ENCODE measurements at regions not wholly inside any gene's neighbourhood (a gene's known extent, or its start where the extent isn't known, plus 50 kb on each side); places are given as distances from the start of the nearest gene placed in this dataset.
"Not testable (repeated sequence)": the region's sequence is repeated elsewhere in the genome, so short reads cannot be mapped to it uniquely, and the experiment has no call there.

- no peak for DNase-seq
Measured at GRCh38 chr12:111148005-111148404, 220.9 kb downstream of the PHETA1 start.

- no peak for DNase-seq
Measured at GRCh38 chr12:111143271-111143670, 222.9 kb upstream of the MYL2 start.

- DNase-seq = no peak
Measured at GRCh38 chr12:111141205-111141604, 220.8 kb upstream of the MYL2 start.

- DNase-seq = no peak
Measured at GRCh38 chr12:111138016-111138415, 217.6 kb upstream of the MYL2 start.

- no peak for DNase-seq
Measured at GRCh38 chr12:111135293-111135832, 215.0 kb upstream of the MYL2 start.

- DNase-seq = no peak
Measured at GRCh38 chr12:111130336-111130735, 210.0 kb upstream of the MYL2 start.

- no peak for DNase-seq
Measured at GRCh38 chr12:111129149-111129767, 208.9 kb upstream of the MYL2 start.

GRCh38 chr12:111126331-111126730 is 206.0 kb upstream of the MYL2 start:
- DNase-seq = no peak

- no peak for DNase-seq
Measured at GRCh38 chr12:111124183-111124582, 203.8 kb upstream of the MYL2 start.

GRCh38 chr12:111123390-111123789 is 203.0 kb upstream of the MYL2 start:
- no peak for DNase-seq

GRCh38 chr12:111122458-111122878 is 202.1 kb upstream of the MYL2 start:
- no peak for DNase-seq

- DNase-seq = no peak
Measured at GRCh38 chr12:111121840-111122239, 201.5 kb upstream of the MYL2 start.

- no peak for DNase-seq
Measured at GRCh38 chr12:111120578-111120977, 200.2 kb upstream of the MYL2 start.

- DNase-seq = no peak
Measured at GRCh38 chr12:111117017-111117416, 196.6 kb upstream of the MYL2 start.

GRCh38 chr12:111113313-111113712 is 192.9 kb upstream of the MYL2 start:
- DNase-seq = not testable (repeated sequence)

- no peak for DNase-seq
Measured at GRCh38 chr12:111112311-111113098, 192.1 kb upstream of the MYL2 start.

GRCh38 chr12:111111681-111112080 is 191.3 kb upstream of the MYL2 start:
- no peak for DNase-seq

GRCh38 chr12:111110556-111110955 is 190.2 kb upstream of the MYL2 start:
- DNase-seq = no peak

GRCh38 chr12:111108726-111109125 is 188.3 kb upstream of the MYL2 start:
- no peak for DNase-seq

- DNase-seq = no peak
Measured at GRCh38 chr12:111107392-111108178, 187.2 kb upstream of the MYL2 start.

- DNase-seq = no peak
Measured at GRCh38 chr12:111105294-111105693, 184.9 kb upstream of the MYL2 start.

- no peak for DNase-seq
Measured at GRCh38 chr12:111103583-111103982, 183.2 kb upstream of the MYL2 start.

- DNase-seq = no peak
Measured at GRCh38 chr12:111102102-111102739, 181.8 kb upstream of the MYL2 start.
